Kidney epithelial cell (primary cell): ENCODE measurements at regions not wholly inside any gene's neighbourhood (a gene's known extent, or its start where the extent isn't known, plus 50 kb on each side); places are given as distances from the start of the nearest gene placed in this dataset.

Experiments used
- DNase-seq: peaks from one replicate; pipeline ENCODE4 v3.0.0-alpha.2; 2010; ENCODE audit warnings: low read depth
- H3K27me3 ChIP-seq: 2 replicates; pipeline ENCODE4 v1.6.0; 2011; ENCODE audit warnings: low read length; ENCODE audit not compliant: control insufficient read depth, insufficient read depth
- H3K36me3 ChIP-seq: 2 replicates; pipeline ENCODE4 v1.5.1; 2011; ENCODE audit warnings: low read length; ENCODE audit not compliant: control insufficient read depth, insufficient read depth
- H3K4me3 ChIP-seq: 2 replicates; pipeline ENCODE4 v1.5.1; 2011; ENCODE audit warnings: low read depth, mild to moderate bottlenecking, control low read depth, low read length
- TF ChIP-seq, protein P1 (sequence below): IDR thresholded peaks from 2 replicates; pipeline ENCODE4 v1.5.1; 2011; ENCODE audit warnings: mild to moderate bottlenecking, moderate library complexity, low read length, control low read depth, inconsistent platforms; ENCODE audit not compliant: insufficient read depth, poor library complexity, severe bottlenecking

DNA sequence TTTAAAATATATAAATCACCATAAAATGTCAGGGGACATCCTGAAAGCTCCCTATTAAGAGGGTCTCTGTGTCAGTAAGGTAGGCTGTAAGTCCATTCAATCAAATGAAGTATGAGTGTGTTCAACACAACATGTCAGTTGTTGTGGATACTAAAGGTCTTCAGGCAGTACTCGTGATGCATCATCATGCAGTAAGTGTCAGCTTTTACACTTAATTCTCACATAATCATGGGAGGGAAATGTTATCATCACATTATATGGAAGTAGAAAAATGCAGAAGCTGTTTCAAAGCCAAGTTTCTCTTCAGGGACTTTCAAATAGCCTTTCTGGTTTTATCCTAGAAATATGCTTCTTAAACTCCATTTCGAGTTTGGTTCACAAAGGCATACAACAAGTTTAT lies 477.1 kb upstream of the ID2 start:
- TF ChIP-seq, protein P1, sequence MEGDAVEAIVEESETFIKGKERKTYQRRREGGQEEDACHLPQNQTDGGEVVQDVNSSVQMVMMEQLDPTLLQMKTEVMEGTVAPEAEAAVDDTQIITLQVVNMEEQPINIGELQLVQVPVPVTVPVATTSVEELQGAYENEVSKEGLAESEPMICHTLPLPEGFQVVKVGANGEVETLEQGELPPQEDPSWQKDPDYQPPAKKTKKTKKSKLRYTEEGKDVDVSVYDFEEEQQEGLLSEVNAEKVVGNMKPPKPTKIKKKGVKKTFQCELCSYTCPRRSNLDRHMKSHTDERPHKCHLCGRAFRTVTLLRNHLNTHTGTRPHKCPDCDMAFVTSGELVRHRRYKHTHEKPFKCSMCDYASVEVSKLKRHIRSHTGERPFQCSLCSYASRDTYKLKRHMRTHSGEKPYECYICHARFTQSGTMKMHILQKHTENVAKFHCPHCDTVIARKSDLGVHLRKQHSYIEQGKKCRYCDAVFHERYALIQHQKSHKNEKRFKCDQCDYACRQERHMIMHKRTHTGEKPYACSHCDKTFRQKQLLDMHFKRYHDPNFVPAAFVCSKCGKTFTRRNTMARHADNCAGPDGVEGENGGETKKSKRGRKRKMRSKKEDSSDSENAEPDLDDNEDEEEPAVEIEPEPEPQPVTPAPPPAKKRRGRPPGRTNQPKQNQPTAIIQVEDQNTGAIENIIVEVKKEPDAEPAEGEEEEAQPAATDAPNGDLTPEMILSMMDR: no peak
- no peaks in the 10 kb centered on the region for H3K27me3 ChIP-seq
- no peak for DNase-seq
- no peak overlapping the region for H3K4me3 ChIP-seq
- no peaks in the 10 kb centered on the region for H3K36me3 ChIP-seq

DNA sequence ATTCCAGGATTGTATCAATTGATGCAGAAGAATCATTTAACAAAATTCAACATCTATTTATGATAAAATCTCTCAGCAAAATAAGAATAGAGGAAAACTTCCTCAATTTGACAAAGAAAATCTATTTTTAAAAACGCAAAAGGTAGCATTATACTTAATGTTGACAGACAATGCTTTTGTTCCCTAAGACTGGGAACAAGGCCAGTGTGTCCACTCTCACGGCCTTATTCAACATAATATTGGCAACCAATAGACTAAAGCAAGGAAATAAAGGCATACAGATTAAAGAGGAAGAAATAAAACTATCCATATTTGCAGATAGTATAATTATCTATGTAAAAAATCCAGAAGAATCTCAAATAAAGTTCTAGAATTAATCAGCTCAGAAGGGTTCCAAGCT lies 472.4 kb upstream of the ID2 start:
- TF ChIP-seq, protein P1: no peak
- Histone ChIP-seq H3K36me3 (no peaks in the 10 kb centered on the region), H3K27me3 (no peaks in the 10 kb centered on the region)

DNA sequence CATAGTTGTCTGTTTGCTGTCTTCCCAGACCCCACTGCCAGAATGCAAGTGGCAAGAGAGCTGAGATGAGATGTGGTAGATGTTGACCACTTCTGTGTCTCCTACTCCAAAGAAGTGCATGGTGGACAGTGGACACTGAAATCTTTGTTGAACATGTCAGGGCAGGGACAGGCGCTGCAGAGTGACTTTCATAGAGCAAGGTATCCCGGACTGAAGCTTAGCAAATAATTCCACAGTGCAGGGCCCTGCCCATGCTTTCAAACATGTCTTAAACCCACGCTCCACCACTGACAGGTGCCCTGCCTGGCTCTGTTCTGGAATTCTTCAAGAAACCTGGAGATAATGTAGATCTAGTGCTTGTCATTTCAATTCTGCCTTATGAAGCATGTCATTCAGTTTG lies 470.5 kb upstream of the ID2 start:
- Histone ChIP-seq H3K36me3 (no peaks in the 10 kb centered on the region), H3K27me3 (no peaks in the 10 kb centered on the region), H3K4me3 (no peak overlapping the region)
- TF ChIP-seq, protein P1: no peak
- no peak for DNase-seq

More for the DNA sequence above, 472.4 kb upstream of the ID2 start:
- DNase-seq: no peak
- H3K4me3 ChIP-seq: no peak overlapping the region

DNA sequence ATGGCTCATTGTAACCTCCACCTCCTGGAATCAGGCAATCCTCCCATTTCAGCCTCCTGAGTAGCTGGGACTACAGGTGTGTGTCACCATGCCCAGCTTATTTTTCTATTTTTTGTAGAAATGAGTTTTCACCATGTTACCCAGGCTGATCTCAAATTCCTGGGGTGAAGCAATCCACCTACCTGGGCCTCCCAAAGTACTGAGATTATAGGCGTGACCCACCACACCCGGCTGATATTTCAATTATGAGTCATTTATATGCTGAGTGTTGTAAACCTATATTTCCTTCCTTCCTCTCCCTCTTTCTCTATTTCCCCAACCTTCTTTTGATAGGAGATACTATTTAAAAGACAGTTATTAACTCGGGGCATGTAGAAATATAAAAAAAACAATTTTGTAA lies 469.6 kb upstream of the ID2 start:
- Histone ChIP-seq H3K27me3 (no peaks in the 10 kb centered on the region), H3K36me3 (no peaks in the 10 kb centered on the region), H3K4me3 (no peak overlapping the region)
- TF ChIP-seq, protein P1: no peak
- DNase-seq: no peak

DNA sequence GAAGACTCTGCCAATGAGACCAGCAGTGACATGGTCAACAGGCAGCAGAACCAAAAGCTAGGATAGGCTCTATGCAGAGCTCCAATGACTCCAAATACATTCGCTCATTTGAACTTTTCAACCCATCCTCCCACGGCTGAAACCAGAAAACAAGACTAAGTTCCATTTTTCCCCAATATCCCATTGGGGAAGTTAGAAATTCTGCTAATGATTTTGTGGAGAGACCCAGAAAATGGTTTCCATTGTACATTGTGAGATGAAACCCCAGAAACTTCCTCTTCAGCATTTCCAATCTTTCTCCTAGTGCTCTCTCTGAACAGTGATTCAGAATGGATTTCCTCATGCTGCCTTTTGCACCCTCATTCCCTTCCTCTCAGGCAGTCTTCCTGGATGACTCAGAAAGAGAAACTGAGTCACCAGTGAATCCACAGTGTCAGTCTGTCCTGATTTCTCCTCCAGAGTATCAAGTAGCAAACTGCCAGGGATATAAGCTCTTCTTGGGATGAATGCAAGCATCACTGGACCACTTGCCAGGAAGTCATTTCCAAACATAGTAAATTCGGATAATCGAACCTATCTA lies 467.7 kb upstream of the ID2 start:
- no peaks in the 10 kb centered on the region for H3K27me3 ChIP-seq
- TF ChIP-seq, protein P1: no peak
- no peak for DNase-seq

DNA sequence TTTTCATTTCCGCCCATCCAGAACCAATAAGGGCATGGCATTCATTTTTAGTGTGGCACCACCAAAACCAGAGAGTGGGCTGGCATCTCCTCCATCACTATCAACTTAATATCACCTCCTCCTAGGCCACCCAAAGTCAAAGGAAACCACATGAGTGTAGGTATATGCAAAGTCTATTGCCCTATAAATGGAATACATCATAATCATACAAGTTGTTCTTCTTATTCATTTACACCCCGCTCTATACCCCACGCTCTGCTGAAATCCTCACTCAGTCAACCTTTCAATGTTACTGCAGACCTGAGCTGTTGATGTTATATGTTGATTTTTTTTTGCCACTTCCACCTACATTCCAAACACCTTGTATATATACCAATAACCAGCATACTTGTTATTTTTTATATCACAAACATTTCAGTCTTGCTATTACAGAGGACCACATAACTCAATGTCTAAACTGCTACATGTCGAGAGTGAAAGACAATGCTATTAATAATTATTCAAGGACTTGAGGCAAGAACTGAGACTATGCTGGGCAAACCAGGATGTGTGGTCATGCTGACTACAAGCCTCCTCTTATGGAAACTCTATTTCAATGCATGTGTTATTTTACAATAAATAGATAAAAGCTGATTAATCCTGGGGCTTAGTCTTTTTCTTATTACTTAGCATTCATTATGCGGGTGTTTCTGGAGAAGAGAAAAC lies 466.5 kb upstream of the ID2 start:
- Histone ChIP-seq H3K4me3 (no peak overlapping the region), H3K27me3 (no peaks in the 10 kb centered on the region), H3K36me3 (no peaks in the 10 kb centered on the region)
- TF ChIP-seq, protein P1: no peak
- no peak for DNase-seq

More for the DNA sequence above, 467.7 kb upstream of the ID2 start:
- no peaks in the 10 kb centered on the region for H3K36me3 ChIP-seq
- H3K4me3 ChIP-seq: no peak overlapping the region
